Smooth muscle cell (in vitro differentiated cells): ENCODE measurements at regions not wholly inside any gene's neighbourhood (a gene's known extent, or its start where the extent isn't known, plus 50 kb on each side); places are given as distances from the start of the nearest gene placed in this dataset.
"Not testable (repeated sequence)": the region's sequence is repeated elsewhere in the genome, so short reads cannot be mapped to it uniquely, and the experiment has no call there.

Experiments
- DNase-seq: peaks from one replicate; lab custom pipeline; 2025; ENCODE audit not compliant: unreplicated experiment; lab: John Stamatoyannopoulos, UW
- H2AFZ ChIP-seq: fragments of 200-600 bp; sonication (generic); 2 replicates; pipeline ENCODE4 v1.6.0; 2016; ENCODE audit warnings: antibody characterized with exemption, low read depth, mild to moderate bottlenecking
- H3F3A ChIP-seq: fragments of 200-600 bp; sonication (generic); 2 replicates; pipeline ENCODE4 v1.6.0; 2017; ENCODE audit warnings: antibody characterized with exemption, low read depth
- H3K27ac ChIP-seq: fragments of 200-600 bp; sonication (generic); 2 replicates; pipeline ENCODE4 v1.5.1; 2016; ENCODE audit warnings: low read depth, mild to moderate bottlenecking
- H3K27me3 ChIP-seq: fragments of 200-600 bp; sonication (generic); 2 replicates; pipeline ENCODE4 v1.6.1; 2016; ENCODE audit warnings: low read depth, mild to moderate bottlenecking
- H3K36me3 ChIP-seq: fragments of 200-600 bp; sonication (generic); 2 replicates; pipeline ENCODE4 v1.5.1; 2016; ENCODE audit warnings: low read depth
- H3K4me1 ChIP-seq: fragments of 200-600 bp; sonication (generic); 2 replicates; pipeline ENCODE4 v1.5.1; 2016; ENCODE audit warnings: low read depth
- H3K4me2 ChIP-seq: fragments of 200-600 bp; sonication (generic); 2 replicates; pipeline ENCODE4 v1.6.0; 2016; ENCODE audit warnings: mild to moderate bottlenecking
- H3K4me3 ChIP-seq: fragments of 200-600 bp; sonication (generic); 2 replicates; pipeline ENCODE4 v1.5.1; 2016; ENCODE audit warnings: mild to moderate bottlenecking
- H3K79me2 ChIP-seq: fragments of 200-600 bp; sonication (generic); 2 replicates; pipeline ENCODE4 v1.6.0; 2016; ENCODE audit warnings: low read depth, mild to moderate bottlenecking
- H3K9ac ChIP-seq: fragments of 200-600 bp; sonication (generic); 2 replicates; pipeline ENCODE4 v1.6.0; 2016; ENCODE audit warnings: low read depth
- H3K9me3 ChIP-seq: fragments of 200-600 bp; sonication (generic); replicated peaks from 2 replicates; pipeline ENCODE4 v1.5.1; 2016; ENCODE audit warnings: low read depth
- H4K20me1 ChIP-seq: fragments of 200-600 bp; sonication (generic); 2 replicates; pipeline ENCODE4 v1.6.0; 2016; ENCODE audit warnings: low read depth
- WGBS: methylation state at CpG from one replicate; pipeline ENCODE4 v1.1.7; 2016; ENCODE audit warnings: low lambda C conversion rate; 5-methylcytosine and 5-hydroxymethylcytosine counted together
- TF ChIP-seq, protein P1 (sequence below): fragments of 200-600 bp; sonication (generic); IDR thresholded peaks from 2 replicates; pipeline ENCODE4 v1.5.1; 2017; ENCODE audit warnings: borderline replicate concordance, mild to moderate bottlenecking, antibody characterized with exemption; ENCODE audit not compliant: insufficient read depth, poor library complexity, severe bottlenecking

DNA sequence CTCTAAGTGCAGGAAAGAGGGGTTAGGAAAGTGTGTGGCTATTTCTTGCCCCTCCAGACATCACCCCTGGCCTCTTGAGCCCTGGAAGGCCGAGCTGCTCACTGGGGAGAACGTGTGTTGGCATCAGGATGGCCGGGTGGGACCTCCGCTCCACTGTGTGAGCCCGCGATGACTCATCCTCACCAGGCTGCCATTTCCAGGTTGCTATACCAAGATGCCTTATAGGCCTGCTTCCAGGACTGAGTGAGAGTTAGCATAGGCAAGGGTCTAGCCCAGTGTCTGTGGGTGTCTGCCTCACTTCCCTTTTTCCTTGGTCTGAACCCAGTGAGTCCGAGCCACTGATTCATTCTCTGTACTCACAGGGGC, 105.0 kb downstream of the MRPL14 start:
- Histone ChIP-seq H3K9ac (no peak overlapping the region), H3K4me2 (no peak overlapping the region), H2AFZ (no peak overlapping the region), H3K9me3 (no peaks in the 10 kb centered on the region), H4K20me1 (no peaks in the 10 kb centered on the region), H3K4me1 (peaks cover 9% of the 10 kb centered on the region), H3K4me3 (no peak overlapping the region), H3F3A (no peaks in the 10 kb centered on the region), H3K79me2 (no peaks in the 10 kb centered on the region), H3K27ac (no peak overlapping the region), H3K27me3 (no peaks in the 10 kb centered on the region), H3K36me3 (no peaks in the 10 kb centered on the region)
- no peak for DNase-seq
- TF ChIP-seq, protein P1, sequence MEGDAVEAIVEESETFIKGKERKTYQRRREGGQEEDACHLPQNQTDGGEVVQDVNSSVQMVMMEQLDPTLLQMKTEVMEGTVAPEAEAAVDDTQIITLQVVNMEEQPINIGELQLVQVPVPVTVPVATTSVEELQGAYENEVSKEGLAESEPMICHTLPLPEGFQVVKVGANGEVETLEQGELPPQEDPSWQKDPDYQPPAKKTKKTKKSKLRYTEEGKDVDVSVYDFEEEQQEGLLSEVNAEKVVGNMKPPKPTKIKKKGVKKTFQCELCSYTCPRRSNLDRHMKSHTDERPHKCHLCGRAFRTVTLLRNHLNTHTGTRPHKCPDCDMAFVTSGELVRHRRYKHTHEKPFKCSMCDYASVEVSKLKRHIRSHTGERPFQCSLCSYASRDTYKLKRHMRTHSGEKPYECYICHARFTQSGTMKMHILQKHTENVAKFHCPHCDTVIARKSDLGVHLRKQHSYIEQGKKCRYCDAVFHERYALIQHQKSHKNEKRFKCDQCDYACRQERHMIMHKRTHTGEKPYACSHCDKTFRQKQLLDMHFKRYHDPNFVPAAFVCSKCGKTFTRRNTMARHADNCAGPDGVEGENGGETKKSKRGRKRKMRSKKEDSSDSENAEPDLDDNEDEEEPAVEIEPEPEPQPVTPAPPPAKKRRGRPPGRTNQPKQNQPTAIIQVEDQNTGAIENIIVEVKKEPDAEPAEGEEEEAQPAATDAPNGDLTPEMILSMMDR: no peak
- WGBS: 62% methylated on average over 7 of the region's 7 CpGs

DNA sequence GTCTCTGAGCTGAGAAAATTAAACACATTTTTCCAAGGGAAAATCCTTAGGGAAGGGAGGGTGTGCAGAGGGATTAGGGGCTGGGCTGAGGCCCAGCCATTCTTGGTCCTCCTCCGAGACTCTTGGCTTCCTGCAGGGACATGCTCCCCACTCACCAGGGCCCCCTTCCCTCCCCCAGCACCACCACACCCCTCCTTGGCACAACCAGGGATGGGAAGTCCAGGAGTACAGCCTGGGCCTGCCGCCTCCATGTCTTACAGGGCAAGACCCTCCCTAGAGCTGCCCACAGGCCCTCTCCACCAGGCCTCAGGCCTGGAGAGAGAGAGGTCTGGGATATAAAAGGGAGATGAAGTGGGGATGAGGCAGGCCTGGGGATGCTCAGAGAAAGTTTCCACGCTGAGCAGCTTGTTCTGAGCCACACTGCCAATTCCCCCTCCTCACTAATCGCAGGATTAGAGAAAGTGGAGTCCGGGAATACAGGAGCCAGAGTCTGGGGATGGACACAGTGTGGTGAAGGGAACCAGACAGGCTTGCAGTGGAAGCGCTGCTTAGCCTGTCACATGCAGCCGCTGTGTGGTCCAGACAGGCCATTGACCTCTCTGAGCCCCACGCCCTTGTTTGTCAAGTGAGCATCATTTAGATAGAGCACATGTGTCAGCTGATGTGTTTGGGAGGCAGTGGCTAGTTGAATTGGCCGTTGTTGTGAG, 105.5 kb downstream of the MRPL14 start:
- H3K36me3 ChIP-seq: no peaks in the 10 kb centered on the region
- H3F3A ChIP-seq: no peaks in the 10 kb centered on the region
- H3K27ac ChIP-seq: no peak overlapping the region
- TF ChIP-seq, protein P1: no peak
- H3K9ac ChIP-seq: no peak overlapping the region
- DNase-seq: no peak
- H3K4me1 ChIP-seq: peaks cover 9% of the 10 kb centered on the region
- H3K4me3 ChIP-seq: no peak overlapping the region
- WGBS: 56% methylated on average over 9 of the region's 9 CpGs
- H3K79me2 ChIP-seq: no peaks in the 10 kb centered on the region
- H3K27me3 ChIP-seq: no peaks in the 10 kb centered on the region
- H2AFZ ChIP-seq: no peak overlapping the region
- H3K9me3 ChIP-seq: no peaks in the 10 kb centered on the region
- H3K4me2 ChIP-seq: no peak overlapping the region
- H4K20me1 ChIP-seq: no peaks in the 10 kb centered on the region

DNA sequence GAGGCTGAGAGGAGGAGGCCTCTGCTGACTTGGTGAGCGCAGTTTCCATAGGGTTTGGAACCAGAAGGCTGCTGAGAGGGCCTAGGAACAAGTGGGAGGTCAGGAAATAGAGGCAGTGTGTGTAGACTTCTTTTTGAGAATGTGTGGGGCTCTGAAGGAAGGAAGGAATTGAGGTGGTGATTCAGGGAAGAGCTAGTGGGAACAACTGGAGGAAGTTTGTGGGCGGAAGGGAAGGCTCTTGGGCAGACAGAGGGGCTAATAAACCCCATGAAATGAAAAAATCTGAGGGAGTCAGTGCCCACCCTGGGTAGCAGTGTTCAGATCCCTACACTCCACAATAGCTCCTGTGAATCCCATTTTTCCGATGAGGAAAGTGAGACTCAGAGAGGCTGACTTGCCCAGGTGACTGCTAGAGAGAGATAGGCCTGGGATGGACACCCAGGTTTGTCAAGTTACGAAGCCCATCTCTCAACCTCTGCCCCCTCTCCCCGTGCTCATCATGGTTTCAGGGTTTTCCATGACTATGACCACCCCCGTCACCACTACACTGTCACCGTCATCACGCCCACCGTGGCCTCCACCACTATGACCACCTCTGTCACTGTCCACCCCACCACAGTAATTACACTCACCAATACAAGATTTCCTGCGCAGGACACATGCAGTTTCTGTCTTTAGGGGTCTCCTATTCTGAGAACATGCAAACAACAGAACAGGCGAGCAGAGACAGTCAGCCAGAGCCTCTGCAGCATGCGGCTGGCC, 106.4 kb downstream of the MRPL14 start:
- Histone ChIP-seq H3K4me1 (peaks cover 17% of the 10 kb centered on the region), H3K36me3 (no peaks in the 10 kb centered on the region), H3K27me3 (no peaks in the 10 kb centered on the region), H3K9ac (no peak overlapping the region), H3K4me3 (no peak overlapping the region), H3K9me3 (no peaks in the 10 kb centered on the region), H3K79me2 (no peaks in the 10 kb centered on the region), H3K27ac (no peak overlapping the region), H3K4me2 (no peak overlapping the region), H2AFZ (no peak overlapping the region), H3F3A (peaks cover under 1% of the 10 kb centered on the region), H4K20me1 (no peaks in the 10 kb centered on the region)
- no peak for DNase-seq
- TF ChIP-seq, protein P1: no peak
- WGBS: 92% methylated on average over 12 of the region's 12 CpGs

DNA sequence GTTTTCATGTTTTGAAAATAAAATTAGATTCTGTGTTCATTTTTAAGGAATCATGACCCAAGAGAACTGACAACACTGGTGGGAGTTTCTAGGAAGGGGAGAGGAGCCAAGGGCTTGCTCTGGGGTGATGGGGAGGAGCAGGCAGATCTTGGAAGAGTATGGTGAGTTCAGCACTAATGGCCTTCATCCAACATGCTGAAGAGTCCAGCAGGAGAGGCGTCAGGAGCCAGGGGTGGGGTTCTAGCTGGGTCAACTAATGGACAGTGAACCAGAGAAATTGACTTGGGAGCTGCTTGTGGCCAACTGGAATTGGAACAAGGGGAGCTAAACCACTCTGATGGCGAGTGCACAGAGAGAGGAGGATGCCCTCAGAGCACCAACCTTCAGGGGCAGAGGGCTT, 107.1 kb downstream of the MRPL14 start:
- H4K20me1 ChIP-seq: no peaks in the 10 kb centered on the region
- H3K9ac ChIP-seq: no peak overlapping the region
- 93% methylated on average over 2 of the region's 2 CpGs for WGBS
- H2AFZ ChIP-seq: no peak overlapping the region
- H3K36me3 ChIP-seq: no peaks in the 10 kb centered on the region
- no peak overlapping the region for H3K4me3 ChIP-seq
- no peaks in the 10 kb centered on the region for H3K27me3 ChIP-seq
- no peak overlapping the region for H3K4me2 ChIP-seq
- TF ChIP-seq, protein P1: no peak
- DNase-seq: no peak
- H3K9me3 ChIP-seq: no peaks in the 10 kb centered on the region
- H3F3A ChIP-seq: peaks cover 6% of the 10 kb centered on the region
- H3K4me1 ChIP-seq: peaks cover 18% of the 10 kb centered on the region
- H3K79me2 ChIP-seq: no peaks in the 10 kb centered on the region
- no peak overlapping the region for H3K27ac ChIP-seq

DNA sequence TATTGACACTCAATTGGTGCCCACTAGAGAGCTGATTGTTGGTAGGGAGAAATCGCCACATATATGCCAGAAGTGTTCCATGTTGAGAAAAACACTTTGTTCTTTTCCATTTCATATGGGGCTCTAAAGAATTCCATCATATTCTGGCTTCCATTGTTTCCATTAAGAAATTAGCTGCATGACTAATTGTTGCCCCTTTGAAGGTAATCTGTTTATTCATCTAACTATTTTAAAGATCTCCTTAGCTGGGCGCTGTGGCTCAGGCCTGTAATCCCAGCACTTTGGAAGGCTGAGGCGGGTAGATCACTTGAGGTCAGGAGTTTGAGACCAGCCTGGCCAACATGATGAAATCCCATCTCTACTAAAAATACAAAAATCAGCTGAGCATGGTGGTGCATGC, 109.9 kb downstream of the MRPL14 start:
- not testable (repeated sequence) for H2AFZ ChIP-seq, DNase-seq
- 89% methylated on average over 3 of the region's 3 CpGs for WGBS

More for the DNA sequence above, 109.9 kb downstream of the MRPL14 start:
- H3K79me2 ChIP-seq, H3K9me3 ChIP-seq, H4K20me1 ChIP-seq, H3K9ac ChIP-seq, H3K27me3 ChIP-seq, H3K27ac ChIP-seq, H3K36me3 ChIP-seq, H3K4me2 ChIP-seq, H3K4me3 ChIP-seq: not testable (repeated sequence)
- Histone ChIP-seq H3K4me1 (peaks cover 18% of the 10 kb centered on the region), H3F3A (peaks cover 10% of the 10 kb centered on the region)
